Activated CD8-positive, alpha-beta memory T cell treated with anti-CD3 and anti-CD28 coated beads, Interleukin-2, amount 50 U/mL, for 1 hour (primary cell): ENCODE measurements at regions not wholly inside any gene's neighbourhood (a gene's known extent, or its start where the extent isn't known, plus 50 kb on each side); places are given as distances from the start of the nearest gene placed in this dataset.

ENCODE experiments used
- DNase-seq: peaks from one replicate; pipeline ENCODE4 v3.0.0-alpha.2; 2020; ENCODE audit errors: extremely low read depth

GRCh38 chr20:40806929-40807820 lies 118.1 kb upstream of the MAFB start:
- DNase-seq, result no peak

GRCh38 chr20:40807821-40808170 lies 118.8 kb upstream of the MAFB start:
- DNase-seq, result no peak

GRCh38 chr20:40808936-40809335 lies 119.9 kb upstream of the MAFB start:
- DNase-seq, result no peak

DNA sequence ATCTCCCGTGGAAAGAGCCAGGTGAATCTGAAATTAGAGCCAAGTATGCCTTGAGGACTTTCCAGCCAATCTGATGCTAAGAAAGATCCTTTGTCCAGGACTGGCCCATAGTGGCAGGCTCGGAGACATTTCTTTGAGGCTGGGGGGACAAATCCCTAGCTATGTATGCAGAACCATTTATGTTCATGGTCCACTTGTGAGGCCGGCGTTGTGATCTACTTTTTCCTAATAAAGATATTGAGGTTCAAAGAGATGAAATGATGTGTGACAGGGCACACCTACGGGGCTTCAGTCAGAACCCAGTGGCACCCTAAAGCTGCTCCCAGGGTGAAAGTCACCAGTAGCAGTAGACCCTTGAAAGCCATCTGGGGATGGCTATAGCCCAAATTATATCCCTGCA lies 120.3 kb upstream of the MAFB start:
- no peak for DNase-seq

DNA sequence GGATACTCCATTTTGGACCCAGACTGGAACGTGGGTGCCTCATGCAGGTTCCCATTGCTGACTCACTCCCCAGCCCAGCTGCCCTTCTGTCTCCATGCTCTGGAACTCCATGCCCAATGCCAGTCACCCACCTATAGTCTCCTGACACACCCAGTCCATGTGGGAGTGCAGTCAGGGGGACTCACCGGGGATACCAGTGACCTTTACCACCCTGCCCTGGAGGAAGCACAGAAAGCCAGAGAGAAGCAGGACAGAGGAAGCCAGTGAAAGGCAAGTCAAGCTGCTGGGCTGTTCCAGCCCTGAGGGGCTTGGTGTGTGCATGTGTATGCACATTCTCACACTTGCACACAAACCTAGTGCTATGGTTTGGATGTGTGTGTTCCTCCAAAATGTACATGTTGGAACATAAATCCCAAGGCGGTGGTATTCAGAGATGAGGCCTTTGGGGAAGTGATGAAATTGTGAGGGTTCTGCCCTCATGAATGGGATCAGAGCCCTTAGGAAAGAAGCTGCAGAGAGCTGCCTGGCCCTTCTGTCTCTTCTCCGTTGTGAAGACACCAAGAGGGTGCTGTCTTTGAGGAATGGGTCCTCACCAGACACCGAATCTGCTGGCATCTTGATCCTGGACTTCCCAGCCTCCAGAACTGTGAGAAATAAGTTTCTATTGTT lies 121.4 kb upstream of the MAFB start:
- no peak for DNase-seq

GRCh38 chr20:40811004-40811403 lies 122.0 kb upstream of the MAFB start:
- DNase-seq, result no peak

DNA sequence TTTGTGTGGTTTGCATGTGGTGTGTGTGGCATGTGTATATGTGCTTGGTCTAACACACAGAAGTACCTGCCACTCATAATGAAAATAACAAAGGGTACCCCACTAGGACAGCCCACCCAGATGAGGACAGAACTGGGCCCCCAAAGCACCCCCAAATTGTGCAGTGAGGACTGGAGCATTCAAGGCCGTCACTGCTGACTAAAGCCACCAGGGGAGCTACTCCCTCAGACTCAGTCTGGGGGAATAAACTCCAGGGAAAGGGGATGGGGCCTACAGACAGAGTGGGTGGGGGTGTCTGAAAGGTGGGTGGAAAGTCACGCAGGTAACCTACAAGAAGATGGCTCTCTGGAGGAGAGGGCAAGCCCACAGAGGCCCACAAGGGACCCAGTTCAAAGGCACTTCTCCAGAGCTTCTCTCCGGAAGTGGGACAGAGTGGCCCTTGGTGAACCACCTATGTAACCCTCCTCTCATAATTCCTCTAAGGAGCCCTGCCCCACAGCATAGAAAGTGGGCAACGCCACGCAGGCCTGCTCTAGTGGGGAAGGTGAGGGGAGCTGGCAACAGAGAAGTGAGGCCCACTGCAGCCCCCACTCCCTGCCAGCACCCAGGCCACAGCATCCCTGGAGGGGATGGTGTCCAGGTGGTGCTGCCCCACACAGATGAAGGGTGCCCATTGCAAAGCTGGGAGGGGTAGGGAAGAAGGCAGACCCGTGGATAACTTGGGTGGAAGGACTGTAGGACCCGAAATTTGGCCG lies 122.8 kb upstream of the MAFB start:
- no peak for DNase-seq

GRCh38 chr20:40812415-40812925 lies 123.4 kb upstream of the MAFB start:
- DNase-seq, result no peak

- no peak for DNase-seq
Observed at GRCh38 chr20:40813029-40813431, 124.0 kb upstream of the MAFB start.

GRCh38 chr20:40813708-40814630 lies 124.9 kb upstream of the MAFB start:
- no peak for DNase-seq

GRCh38 chr20:40814631-40814960 lies 125.6 kb upstream of the MAFB start:
- DNase-seq, result no peak

DNA sequence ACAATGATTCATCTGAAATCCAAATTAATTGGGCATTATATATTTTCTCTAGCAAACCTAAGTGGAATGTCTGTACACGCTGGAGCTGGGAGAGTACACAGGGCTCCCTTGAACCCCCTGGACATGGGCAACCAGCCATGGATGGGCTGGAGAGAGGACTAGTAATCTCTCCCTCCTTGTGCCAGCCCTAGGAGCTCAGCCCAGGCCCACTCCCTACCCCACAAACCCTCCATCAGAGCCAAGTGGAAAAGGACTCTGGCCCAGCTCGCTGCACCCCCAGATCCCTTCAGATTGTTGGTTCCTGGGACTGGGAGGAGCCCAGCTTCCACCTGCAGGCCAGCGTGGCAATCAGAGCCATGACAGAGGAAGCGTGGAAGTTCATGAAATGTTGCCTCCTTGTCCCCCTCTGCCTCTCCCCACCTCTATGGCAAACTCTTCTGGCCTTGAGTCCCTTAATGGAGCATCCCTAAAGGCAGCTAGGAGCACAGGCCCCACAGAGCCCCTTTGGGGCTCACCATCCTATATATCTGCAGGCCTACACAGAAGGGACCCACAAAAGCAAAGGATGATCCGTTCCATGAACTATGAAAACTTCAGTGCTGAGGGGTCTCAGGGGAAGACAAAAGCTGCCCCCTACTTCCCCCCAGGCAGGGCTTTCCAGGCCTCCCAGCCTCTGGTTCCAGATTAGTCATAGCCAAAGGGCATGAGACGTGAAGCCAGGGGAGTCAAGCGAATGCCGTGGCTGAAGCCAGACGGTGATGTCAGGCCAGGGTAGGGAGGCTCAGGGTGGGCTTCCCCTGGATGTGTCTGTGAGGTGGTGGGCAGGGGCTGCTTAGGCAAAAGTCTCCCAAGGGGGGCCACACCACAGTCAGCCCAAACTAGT lies 126.4 kb upstream of the MAFB start:
- no peak for DNase-seq

DNA sequence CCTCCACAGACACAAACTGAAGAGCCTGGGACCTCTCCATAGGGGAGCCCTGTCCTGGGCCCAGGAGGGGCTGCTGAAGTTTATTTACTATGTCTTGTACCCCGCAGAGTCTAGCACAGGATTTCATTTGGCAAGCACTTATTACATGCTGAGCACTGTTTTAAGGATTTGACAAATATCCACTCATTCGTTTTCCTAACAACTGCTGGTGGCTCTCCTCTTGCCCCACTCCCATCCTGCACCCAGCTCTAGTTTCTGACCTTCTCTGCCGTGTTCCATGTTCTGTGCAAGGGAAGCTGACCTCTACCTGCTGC lies 127.0 kb upstream of the MAFB start:
- DNase-seq, result no peak

DNA sequence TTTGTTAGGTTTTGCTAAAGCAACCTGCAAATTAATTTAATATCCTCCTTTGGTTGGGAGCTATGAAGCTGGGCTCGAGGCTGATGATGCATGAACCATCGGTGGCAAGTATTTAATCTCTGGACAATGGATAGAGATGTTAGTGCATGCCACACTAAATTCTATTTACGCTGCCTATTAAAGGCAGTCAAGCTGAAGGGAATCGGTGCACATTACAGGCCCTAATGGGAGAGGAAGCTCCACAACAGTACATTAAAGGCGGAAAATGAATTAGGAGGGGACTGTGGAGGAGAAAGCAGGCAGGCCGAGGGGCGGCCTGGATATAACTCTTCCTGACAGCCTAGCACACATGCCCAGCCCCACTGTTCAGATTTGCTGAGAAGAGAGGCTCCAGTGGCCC lies 132.4 kb upstream of the MAFB start:
- DNase-seq, result no peak

- no peak for DNase-seq
Observed at GRCh38 chr20:40826699-40827098, 137.7 kb upstream of the MAFB start.

GRCh38 chr20:40835321-40835720 lies 146.3 kb upstream of the MAFB start:
- no peak for DNase-seq

- no peak for DNase-seq
Observed at GRCh38 chr20:40838509-40838908, 149.5 kb upstream of the MAFB start.

GRCh38 chr20:40843251-40843650 lies 154.2 kb upstream of the MAFB start:
- DNase-seq, result no peak

DNA sequence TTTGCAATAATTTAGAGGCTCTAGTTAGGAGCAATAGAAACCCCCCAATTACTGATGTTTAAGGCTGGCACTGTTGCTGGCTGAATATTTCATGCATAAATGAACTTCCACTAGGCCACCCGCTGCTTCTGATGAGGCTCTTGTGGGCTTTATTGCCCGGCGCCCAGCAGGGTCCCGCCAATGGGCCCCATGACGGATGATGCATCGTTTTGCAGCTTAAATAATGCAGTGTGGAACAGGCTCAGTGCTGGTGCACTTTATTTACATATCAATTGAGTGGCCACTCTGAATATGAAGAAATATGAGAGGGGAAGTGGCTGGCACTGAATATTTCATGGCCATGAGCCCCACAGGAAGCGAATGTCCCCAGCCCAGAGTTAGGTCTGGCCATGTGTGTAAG lies 155.3 kb upstream of the MAFB start:
- DNase-seq, result no peak

DNA sequence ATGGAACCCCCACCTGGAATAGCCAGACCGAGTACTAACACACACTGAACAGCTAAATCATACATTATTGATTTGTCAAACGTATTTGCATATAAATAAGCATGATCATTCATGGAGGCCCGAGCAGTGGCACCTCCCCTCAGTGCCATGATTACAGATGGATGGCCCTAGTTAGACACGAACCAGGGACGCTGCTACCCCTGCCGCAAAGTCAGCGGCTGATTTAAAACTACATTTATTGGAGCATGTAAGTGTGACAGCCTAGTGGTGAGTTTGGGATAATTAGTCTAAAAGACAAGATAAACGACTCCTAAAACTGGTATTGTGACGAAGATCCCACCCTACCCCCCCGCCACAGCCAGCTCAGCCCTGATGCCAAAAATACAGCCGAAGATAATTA lies 159.1 kb upstream of the MAFB start:
- no peak for DNase-seq

DNA sequence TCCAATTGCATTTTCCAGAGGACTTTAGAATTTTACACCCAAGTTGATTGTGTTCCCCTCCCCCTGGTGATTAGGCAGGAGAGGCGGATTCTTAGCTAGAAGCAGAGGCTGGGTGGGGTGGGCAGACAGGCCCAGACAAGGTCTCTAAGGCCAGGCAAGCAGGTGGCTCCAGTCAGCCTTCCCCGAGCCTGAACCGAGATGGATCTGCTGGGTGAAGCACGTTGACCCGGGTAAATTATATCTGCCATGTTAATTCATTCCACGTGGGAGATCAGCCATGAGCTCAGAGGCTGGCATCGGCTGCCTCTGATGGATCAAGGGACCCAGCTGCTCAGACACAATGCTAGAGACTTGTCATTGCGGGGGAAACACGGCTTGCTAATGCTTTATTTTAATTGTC lies 159.5 kb upstream of the MAFB start:
- no peak for DNase-seq
